Gastrocnemius medialis (tissue), 4 donors: ENCODE measurements at regions not wholly inside any gene's neighbourhood (a gene's known extent, or its start where the extent isn't known, plus 50 kb on each side); places are given as distances from the start of the nearest gene placed in this dataset.

Experiments used
- ATAC-seq, 2 donors: fragments of 150-250 bp; one replicate each; pipeline ENCODE4 v1.9.1; 2016
- DNase-seq, 2 donors: peaks; one replicate each; pipeline ENCODE4 v3.0.0-alpha.2; 2019
- H3K27ac ChIP-seq, 4 donors: fragments of 200-600 bp; sonication (generic); 1 replicate in 1 of 4; 2 replicates in 3 of 4; pipeline ENCODE4 v1.5.1; 2016 to 2018; ENCODE audit warnings: mild to moderate bottlenecking in 2 of 4, moderate library complexity in 1 of 4
- H3K27me3 ChIP-seq, 3 donors: fragments of 200-600 bp; sonication (generic) in 2 of 3; 1 replicate in 1 of 3; 2 replicates in 2 of 3; pipeline versions ENCODE4 v1.5.1 to v1.6.0; 2016 to 2019; ENCODE audit warnings: mild to moderate bottlenecking in 1 of 3, moderate library complexity in 1 of 3
- H3K36me3 ChIP-seq, 2 donors: fragments of 200-600 bp; sonication (generic) in 1 of 2; one replicate each; pipeline ENCODE4 v1.5.1; 2017 to 2018
- H3K4me1 ChIP-seq, 2 donors: fragments of 200-600 bp; sonication (generic) in 1 of 2; one replicate each; pipeline ENCODE4 v1.5.1; 2016 to 2017; ENCODE audit warnings: mild to moderate bottlenecking in 2 of 2
- H3K4me3 ChIP-seq, 4 donors: fragments of 200-600 bp; sonication (generic) in 3 of 4; 1 replicate in 1 of 4; 2 replicates in 3 of 4; pipeline ENCODE4 v1.5.1; 2016 to 2019; ENCODE audit warnings: mild to moderate bottlenecking in 2 of 4
- H3K9me3 ChIP-seq, 3 donors: fragments of 200-600 bp; sonication (generic) in 2 of 3; 1 replicate in 1 of 3; 2 replicates in 2 of 3; pipeline ENCODE4 v1.5.1; 2016 to 2019
- POLR2A ChIP-seq, 2 donors: fragments of 450-650 bp; IDR thresholded peaks; one replicate each; pipeline ENCODE4 v1.6.1; 2017; ENCODE audit warnings: antibody characterized with exemption in 2 of 2, mild to moderate bottlenecking in 2 of 2, moderate library complexity in 2 of 2
- in situ Hi-C, 4 donors: fragments of 200-750 bp; cut with MboI; loops; one replicate each; pipeline versions ENCODE4 v1.15.0 to v1.8.0; 2017; ENCODE audit warnings: low sequenced_read_pairs in 4 of 4
- intact Hi-C: fragments of 100-400 bp; cut with DNase I; formaldehyde crosslinking; loops from one replicate; pipeline ENCODE4 v1.15.1; 2023; ENCODE audit warnings: low total_unique reads
- TF ChIP-seq, protein P1 (sequence below), 5 experiments: fragments of 450-650 bp in 3 of 5; fragments of 200-600 bp in 2 of 5; sonication (generic) in 2 of 5; IDR thresholded peaks in 4 of 5; conservative IDR thresholded peaks in 1 of 5; 1 replicate in 4 of 5; 2 replicates in 1 of 5; pipeline ENCODE4 v1.5.1; 2016 to 2019; ENCODE audit warnings: antibody characterized with exemption in 5 of 5, mild to moderate bottlenecking in 3 of 5, moderate library complexity in 3 of 5

DNA sequence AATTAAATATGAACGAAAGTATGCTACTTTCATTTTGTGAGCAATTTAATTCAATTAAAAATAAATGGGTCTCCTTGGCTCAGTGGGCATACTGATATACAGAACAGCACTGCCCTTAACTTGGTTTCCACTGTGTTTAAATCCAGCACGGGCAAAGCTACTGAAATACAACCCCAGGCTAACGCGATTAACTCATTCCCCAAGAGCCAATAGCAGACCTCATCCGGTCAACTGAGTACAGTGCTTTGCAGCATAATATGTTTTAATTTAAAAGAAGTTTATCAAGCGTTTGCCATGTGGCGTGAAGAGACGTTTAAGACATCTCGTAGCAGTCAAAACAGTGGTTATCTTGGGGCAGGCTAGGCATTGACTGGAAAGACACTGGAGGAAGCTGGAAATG is 118.6 kb downstream of the PROX1 start:
- Histone ChIP-seq H3K4me1 (no peaks in the 10 kb centered on the region), H3K27me3 (no peaks in the 10 kb centered on the region), H3K9me3 (no peaks in the 10 kb centered on the region), H3K4me3 (no peak overlapping the region), H3K36me3 (no peaks in the 10 kb centered on the region), H3K27ac (no peak overlapping the region)
- TF ChIP-seq POLR2A (IDR thresholded peaks at IDR 0.05), result no peak
- TF ChIP-seq, protein P1, sequence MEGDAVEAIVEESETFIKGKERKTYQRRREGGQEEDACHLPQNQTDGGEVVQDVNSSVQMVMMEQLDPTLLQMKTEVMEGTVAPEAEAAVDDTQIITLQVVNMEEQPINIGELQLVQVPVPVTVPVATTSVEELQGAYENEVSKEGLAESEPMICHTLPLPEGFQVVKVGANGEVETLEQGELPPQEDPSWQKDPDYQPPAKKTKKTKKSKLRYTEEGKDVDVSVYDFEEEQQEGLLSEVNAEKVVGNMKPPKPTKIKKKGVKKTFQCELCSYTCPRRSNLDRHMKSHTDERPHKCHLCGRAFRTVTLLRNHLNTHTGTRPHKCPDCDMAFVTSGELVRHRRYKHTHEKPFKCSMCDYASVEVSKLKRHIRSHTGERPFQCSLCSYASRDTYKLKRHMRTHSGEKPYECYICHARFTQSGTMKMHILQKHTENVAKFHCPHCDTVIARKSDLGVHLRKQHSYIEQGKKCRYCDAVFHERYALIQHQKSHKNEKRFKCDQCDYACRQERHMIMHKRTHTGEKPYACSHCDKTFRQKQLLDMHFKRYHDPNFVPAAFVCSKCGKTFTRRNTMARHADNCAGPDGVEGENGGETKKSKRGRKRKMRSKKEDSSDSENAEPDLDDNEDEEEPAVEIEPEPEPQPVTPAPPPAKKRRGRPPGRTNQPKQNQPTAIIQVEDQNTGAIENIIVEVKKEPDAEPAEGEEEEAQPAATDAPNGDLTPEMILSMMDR (IDR thresholded peaks at IDR 0.05 in 4 of 5, conservative IDR thresholded peaks at IDR 0.05 in 1 of 5), result no peak
- peak in 1 of 2 donors; percentile 54 for ATAC-seq
- intact Hi-C loops, result no loop called here
- in situ Hi-C loops, result no loop called here
- DNase-seq, result no peak

DNA sequence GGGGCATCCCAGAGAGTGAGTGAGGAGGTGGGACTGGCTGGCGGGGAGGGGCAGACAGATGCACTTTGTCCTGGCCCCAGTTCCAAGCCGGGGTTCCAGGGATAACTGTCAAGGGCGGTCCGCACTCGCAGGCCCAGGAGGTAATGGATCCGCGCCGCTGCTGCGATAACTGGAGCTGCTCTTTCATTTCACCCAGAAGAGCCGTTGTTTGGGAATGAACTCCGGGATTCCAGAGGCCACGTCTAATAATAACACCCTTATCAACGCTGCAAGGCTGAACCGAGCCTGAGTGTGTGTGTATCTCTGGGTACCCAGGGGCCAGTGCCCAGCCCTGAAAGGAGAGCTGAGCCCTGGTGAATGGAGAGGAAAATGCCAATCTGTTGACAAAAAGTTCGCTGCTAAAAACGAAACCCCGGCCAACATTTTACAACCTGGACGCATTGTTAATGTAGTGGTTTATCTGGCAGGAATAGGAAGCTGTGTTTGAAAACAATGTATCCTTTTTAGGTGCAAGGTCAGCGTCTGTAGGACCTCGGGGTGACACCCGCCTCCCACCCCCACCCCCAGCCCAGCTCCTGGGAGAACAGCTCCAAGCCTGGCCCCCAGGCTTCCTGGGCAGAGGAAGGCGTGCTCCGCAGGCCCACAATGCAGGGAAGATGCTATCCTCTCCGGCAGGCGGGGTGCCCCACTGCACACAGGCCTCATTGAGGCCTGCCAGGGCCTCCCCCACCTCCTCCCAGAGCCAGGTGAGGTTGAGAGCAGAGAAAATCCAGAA is 119.7 kb downstream of the PROX1 start:
- Histone ChIP-seq H3K4me1 (no peaks in the 10 kb centered on the region), H3K36me3 (no peaks in the 10 kb centered on the region), H3K27me3 (no peaks in the 10 kb centered on the region), H3K4me3 (peak overlapping the region; percentile 29 to 48 (median 34)), H3K27ac (peak overlapping the region in 1 of 4 donors; percentile 4), H3K9me3 (no peaks in the 10 kb centered on the region)
- intact Hi-C loops, result no loop called here
- DNase-seq, result no peak
- in situ Hi-C loops, result no loop called here
- TF ChIP-seq POLR2A (IDR thresholded peaks at IDR 0.05), result no peak
- TF ChIP-seq, protein P1 (IDR thresholded peaks at IDR 0.05 in 4 of 5, conservative IDR thresholded peaks at IDR 0.05 in 1 of 5), result no peak
- no peak for ATAC-seq

DNA sequence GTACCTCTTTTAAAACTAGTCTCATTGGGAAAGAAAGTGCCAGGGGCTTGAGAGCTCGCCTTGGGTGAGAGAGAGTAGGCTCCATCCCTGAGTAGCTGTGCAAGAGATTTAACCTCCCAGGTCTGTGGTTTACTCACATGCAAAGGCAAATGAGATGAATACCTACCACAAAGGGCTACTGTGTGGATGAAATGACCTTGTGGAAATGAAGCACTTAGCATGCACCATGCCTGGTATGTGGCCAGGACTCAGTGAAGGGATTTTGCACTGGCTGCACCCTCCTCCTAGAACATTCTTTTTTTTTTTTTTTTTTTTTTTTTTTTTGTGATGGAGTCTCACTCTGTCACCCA is 120.3 kb downstream of the PROX1 start:
- TF ChIP-seq, protein P1 (IDR thresholded peaks at IDR 0.05 in 4 of 5, conservative IDR thresholded peaks at IDR 0.05 in 1 of 5), result no peak
- no peak for TF ChIP-seq POLR2A (IDR thresholded peaks at IDR 0.05)
- no peak overlapping the region for H3K27ac ChIP-seq
- DNase-seq, result no peak
- intact Hi-C loops (no loop called here), in situ Hi-C loops (no loop called here)
- no peaks in the 10 kb centered on the region for H3K36me3 ChIP-seq
- H3K27me3 ChIP-seq, result no peaks in the 10 kb centered on the region
- H3K4me1 ChIP-seq, result no peaks in the 10 kb centered on the region
- H3K9me3 ChIP-seq, result no peaks in the 10 kb centered on the region
- no peak for ATAC-seq
- H3K4me3 ChIP-seq, result no peak overlapping the region

GRCh38 chr1:214111796-214112195 is 124.0 kb downstream of the PROX1 start:
- intact Hi-C loops, result no loop called here
- in situ Hi-C loops, result no loop called here
- no peaks in the 10 kb centered on the region for H3K9me3 ChIP-seq
- no peak for DNase-seq
- no peak for TF ChIP-seq POLR2A (IDR thresholded peaks at IDR 0.05)
- TF ChIP-seq, protein P1 (IDR thresholded peaks at IDR 0.05 in 4 of 5, conservative IDR thresholded peaks at IDR 0.05 in 1 of 5), result no peak
- H3K4me3 ChIP-seq, result no peak overlapping the region
- ATAC-seq, result no peak
- H3K4me1 ChIP-seq, result no peaks in the 10 kb centered on the region
- H3K36me3 ChIP-seq, result no peaks in the 10 kb centered on the region
- no peaks in the 10 kb centered on the region for H3K27me3 ChIP-seq
- H3K27ac ChIP-seq, result no peak overlapping the region

GRCh38 chr1:214116258-214116657 is 128.5 kb downstream of the PROX1 start:
- intact Hi-C loops (no loop called here), in situ Hi-C loops (no loop called here)
- DNase-seq (no peak), ATAC-seq (no peak)
- Histone ChIP-seq H3K9me3 (no peaks in the 10 kb centered on the region), H3K4me3 (no peak overlapping the region), H3K4me1 (no peaks in the 10 kb centered on the region), H3K36me3 (no peaks in the 10 kb centered on the region), H3K27ac (no peak overlapping the region), H3K27me3 (no peaks in the 10 kb centered on the region)
- TF ChIP-seq, protein P1 (IDR thresholded peaks at IDR 0.05 in 4 of 5, conservative IDR thresholded peaks at IDR 0.05 in 1 of 5), result no peak
- no peak for TF ChIP-seq POLR2A (IDR thresholded peaks at IDR 0.05)
